ENCODE measurements at regions not wholly inside any gene's neighbourhood (a gene's known extent, or its start where the extent isn't known, plus 50 kb on each side); places are given as distances from the start of the nearest gene placed in this dataset.

GRCh38 chr7:34453150-34453549 lies 204.9 kb upstream of the NPSR1 start:
- no peaks in the 10 kb centered on the region for H3K9me3 ChIP-seq
- H3K4me3 ChIP-seq: no peak overlapping the region
- no peaks in the 10 kb centered on the region for H3K36me3 ChIP-seq
- DNase-seq: no peak
- no peaks in the 10 kb centered on the region for H3K27me3 ChIP-seq

GRCh38 chr7:34454381-34454780 lies 203.6 kb upstream of the NPSR1 start:
- no peak for DNase-seq
- no peaks in the 10 kb centered on the region for H3K9me3 ChIP-seq
- H3K4me3 ChIP-seq: no peak overlapping the region
- H3K27me3 ChIP-seq: no peaks in the 10 kb centered on the region
- H3K36me3 ChIP-seq: no peaks in the 10 kb centered on the region

GRCh38 chr7:34457329-34457728 lies 200.7 kb upstream of the NPSR1 start:
- H3K9me3 ChIP-seq: no peaks in the 10 kb centered on the region
- no peaks in the 10 kb centered on the region for H3K36me3 ChIP-seq
- no peak overlapping the region for H3K4me3 ChIP-seq
- H3K27me3 ChIP-seq: 0 out of 2 replicates have a peak, but pooled peaks cover 3% of the 10 kb centered on the region
- DNase-seq: no peak

- Histone ChIP-seq H3K4me3 (no peak overlapping the region), H3K9me3 (no peaks in the 10 kb centered on the region), H3K36me3 (no peaks in the 10 kb centered on the region), H3K27me3 (peaks cover 7% of the 10 kb centered on the region; the same call in 1 of the 2 replicates)
- DNase-seq: no peak
Measured at GRCh38 chr7:34463830-34464229, 194.2 kb upstream of the NPSR1 start.

GRCh38 chr7:34471844-34472243 lies 186.2 kb upstream of the NPSR1 start:
- H3K9me3 ChIP-seq: no peaks in the 10 kb centered on the region
- DNase-seq: no peak
- H3K36me3 ChIP-seq: no peaks in the 10 kb centered on the region
- H3K4me3 ChIP-seq: no peak overlapping the region
- peaks cover 5% of the 10 kb centered on the region; the same call in 1 of the 2 replicates for H3K27me3 ChIP-seq

GRCh38 chr7:34486371-34486770 lies 171.6 kb upstream of the NPSR1 start:
- Histone ChIP-seq H3K4me3 (no peak overlapping the region), H3K36me3 (no peaks in the 10 kb centered on the region), H3K27me3 (0 out of 2 replicates have a peak, but pooled peaks cover 2% of the 10 kb centered on the region), H3K9me3 (no peaks in the 10 kb centered on the region)
- DNase-seq: no peak

- H3K4me3 ChIP-seq: no peak overlapping the region
- H3K36me3 ChIP-seq: no peaks in the 10 kb centered on the region
- H3K27me3 ChIP-seq: 0 out of 2 replicates have a peak, but pooled peaks cover 2% of the 10 kb centered on the region
- no peaks in the 10 kb centered on the region for H3K9me3 ChIP-seq
- DNase-seq: no peak
Measured at GRCh38 chr7:34487391-34488115, 170.5 kb upstream of the NPSR1 start.

- DNase-seq: no peak
- Histone ChIP-seq H3K9me3 (no peaks in the 10 kb centered on the region), H3K4me3 (no peak overlapping the region), H3K36me3 (no peaks in the 10 kb centered on the region), H3K27me3 (0 out of 2 replicates have a peak, but pooled peaks cover 2% of the 10 kb centered on the region)
Measured at GRCh38 chr7:34488766-34489165, 169.3 kb upstream of the NPSR1 start.

GRCh38 chr7:34491899-34492298 lies 166.1 kb upstream of the NPSR1 start:
- DNase-seq: no peak
- Histone ChIP-seq H3K36me3 (no peaks in the 10 kb centered on the region), H3K4me3 (no peak overlapping the region), H3K27me3 (no peaks in the 10 kb centered on the region), H3K9me3 (no peaks in the 10 kb centered on the region)

- no peaks in the 10 kb centered on the region for H3K9me3 ChIP-seq
- H3K4me3 ChIP-seq: no peak overlapping the region
- H3K27me3 ChIP-seq: no peaks in the 10 kb centered on the region
- no peaks in the 10 kb centered on the region for H3K36me3 ChIP-seq
- no peak for DNase-seq
Measured at GRCh38 chr7:34493752-34494151, 164.3 kb upstream of the NPSR1 start.

GRCh38 chr7:34497153-34497777 lies 160.8 kb upstream of the NPSR1 start:
- Histone ChIP-seq H3K9me3 (no peaks in the 10 kb centered on the region), H3K36me3 (no peaks in the 10 kb centered on the region), H3K27me3 (no peaks in the 10 kb centered on the region), H3K4me3 (no peak overlapping the region)
- no peak for DNase-seq

- DNase-seq: no peak
- Histone ChIP-seq H3K27me3 (no peaks in the 10 kb centered on the region), H3K9me3 (no peaks in the 10 kb centered on the region), H3K36me3 (no peaks in the 10 kb centered on the region), H3K4me3 (no peak overlapping the region)
Measured at GRCh38 chr7:34501156-34501555, 156.9 kb upstream of the NPSR1 start.

GRCh38 chr7:34507191-34507590 lies 150.8 kb upstream of the NPSR1 start:
- Histone ChIP-seq H3K4me3 (no peak overlapping the region), H3K27me3 (no peaks in the 10 kb centered on the region), H3K9me3 (no peaks in the 10 kb centered on the region), H3K36me3 (no peaks in the 10 kb centered on the region)
- DNase-seq: no peak

GRCh38 chr7:34523226-34523918 lies 134.6 kb upstream of the NPSR1 start:
- H3K9me3 ChIP-seq: peaks cover 5% of the 10 kb centered on the region
- peak; percentile 19 for DNase-seq
- no peak overlapping the region for H3K4me3 ChIP-seq
- no peaks in the 10 kb centered on the region for H3K27me3 ChIP-seq
- H3K36me3 ChIP-seq: no peaks in the 10 kb centered on the region

- Histone ChIP-seq H3K36me3 (no peaks in the 10 kb centered on the region), H3K9me3 (peaks cover 5% of the 10 kb centered on the region), H3K27me3 (no peaks in the 10 kb centered on the region), H3K4me3 (no peak overlapping the region)
- no peak for DNase-seq
Measured at GRCh38 chr7:34530259-34530658, 127.8 kb upstream of the NPSR1 start.

- DNase-seq: no peak
- Histone ChIP-seq H3K4me3 (no peak overlapping the region), H3K36me3 (no peaks in the 10 kb centered on the region), H3K27me3 (no peaks in the 10 kb centered on the region), H3K9me3 (0 out of 2 replicates have a peak, but pooled peaks cover 6% of the 10 kb centered on the region)
Measured at GRCh38 chr7:34539003-34539402, 119.0 kb upstream of the NPSR1 start.

- Histone ChIP-seq H3K9me3 (no peaks in the 10 kb centered on the region), H3K36me3 (no peaks in the 10 kb centered on the region), H3K4me3 (no peak overlapping the region), H3K27me3 (no peaks in the 10 kb centered on the region)
- DNase-seq: no peak
Measured at GRCh38 chr7:34544621-34545020, 113.4 kb upstream of the NPSR1 start.
